IMR-90 (cell line): ENCODE measurements at regions not wholly inside any gene's neighbourhood (a gene's known extent, or its start where the extent isn't known, plus 50 kb on each side); places are given as distances from the start of the nearest gene placed in this dataset.
A peak's percentile ranks its signal among the peaks of the same experiment; 100 is the strongest.

ENCODE experiments used
- ATAC-seq: fragments of 200-7000 bp; cut with Tn5 transposase; 2 replicates; pipeline ENCODE4 v1.9.1; 2020; ENCODE audit warnings: low read depth, mild to moderate bottlenecking, moderate library complexity
- BruUV-seq: library from RNA; stranded (reverse); fragments of 400-500 nt; replicated peaks from 2 replicates; lab custom pipeline; 2021; lab: Mats Ljungman, UMichigan
- CTCF ChIA-PET: fragments of 300-600 bp; formaldehyde crosslinking; extraction: SDS; loops from one replicate; lab custom pipeline; 2021; ENCODE audit warnings: antibody characterized with exemption; lab: Yijun Ruan, JAX
- POLR2A ChIA-PET: fragments of 300-600 bp; sonication (Branson Sonifier 250); formaldehyde crosslinking; loops from one replicate; lab custom pipeline; 2022; ENCODE audit warnings: antibody characterized with exemption; ENCODE audit not compliant: unreplicated experiment; lab: Charles Lee
- DNase-seq: peaks from one replicate; pipeline ENCODE4 v3.0.0; 2013
- H2AFZ ChIP-seq: replicated peaks from 2 replicates; pipeline ENCODE3; 2013; ENCODE audit warnings: low read length, mild to moderate bottlenecking; ENCODE audit not compliant: poor library complexity
- H2AK5ac ChIP-seq: 2 replicates; pipeline ENCODE4 v1.6.1; 2013; ENCODE audit warnings: low read depth, low read length, inconsistent platforms
- H2AK9ac ChIP-seq: replicated peaks from 2 replicates; pipeline ENCODE3; 2013; ENCODE audit warnings: mild to moderate bottlenecking, low read depth, low read length, moderate library complexity; ENCODE audit not compliant: poor library complexity
- H2BK120ac ChIP-seq: 2 replicates; pipeline ENCODE4 v1.6.1; 2013; ENCODE audit warnings: low read depth, low read length, inconsistent platforms
- H2BK15ac ChIP-seq: 3 replicates; pipeline ENCODE4 v1.6.1; 2013; ENCODE audit warnings: low read depth, low read length, inconsistent platforms
- H2BK20ac ChIP-seq: 2 replicates; pipeline ENCODE4 v1.6.1; 2013; ENCODE audit warnings: low read depth, mild to moderate bottlenecking, inconsistent platforms, low read length, moderate library complexity
- H2BK5ac ChIP-seq: 2 replicates; pipeline ENCODE4 v1.6.1; 2013; ENCODE audit warnings: mild to moderate bottlenecking, low read depth, low read length, inconsistent platforms; ENCODE audit not compliant: poor library complexity, severe bottlenecking
- H3K14ac ChIP-seq: replicated peaks from 2 replicates; pipeline ENCODE4 v1.6.1; 2013; ENCODE audit warnings: low read depth, low read length, inconsistent platforms
- H3K18ac ChIP-seq: 2 replicates; pipeline ENCODE4 v1.6.1; 2013; ENCODE audit warnings: low read depth, low read length, control low read depth
- H3K23ac ChIP-seq: 2 replicates; pipeline ENCODE4 v1.6.1; 2013; ENCODE audit warnings: low read depth, low read length, inconsistent platforms
- H3K27ac ChIP-seq: 2 replicates; pipeline ENCODE4 v1.5.1; 2013; ENCODE audit warnings: mild to moderate bottlenecking, control low read depth, low read length; ENCODE audit not compliant: insufficient read depth
- H3K27me3 ChIP-seq: 2 replicates; pipeline ENCODE4 v1.6.1; 2013; ENCODE audit warnings: low read length; ENCODE audit not compliant: control insufficient read depth, insufficient read depth
- H3K36me3 ChIP-seq: 2 replicates; pipeline ENCODE4 v1.6.1; 2013; ENCODE audit warnings: low read length, mixed read lengths; ENCODE audit not compliant: control insufficient read depth, insufficient read depth
- H3K4ac ChIP-seq: 2 replicates; pipeline ENCODE4 v1.6.1; 2013; ENCODE audit warnings: low read depth, low read length, inconsistent platforms
- H3K4me1 ChIP-seq: 2 replicates; pipeline ENCODE4 v1.6.1; 2013; ENCODE audit warnings: low read length, mixed read lengths; ENCODE audit not compliant: control insufficient read depth, insufficient read depth
- H3K4me2 ChIP-seq: 2 replicates; pipeline ENCODE4 v1.6.1; 2013; ENCODE audit warnings: low read depth, mild to moderate bottlenecking, control low read depth, low read length, moderate library complexity
- H3K4me3 ChIP-seq: 2 replicates; pipeline ENCODE4 v1.5.1; 2013; ENCODE audit warnings: low read depth, mild to moderate bottlenecking, control low read depth, low read length, moderate library complexity; ENCODE audit not compliant: insufficient read depth
- H3K56ac ChIP-seq: 2 replicates; pipeline ENCODE4 v1.6.1; 2013; ENCODE audit warnings: low read length, inconsistent platforms; ENCODE audit not compliant: insufficient read depth; ENCODE audit errors: extremely low read depth
- H3K79me1 ChIP-seq, 2 experiments: 2 replicates each; pipeline ENCODE4 v1.6.1; 2013; ENCODE audit warnings: low read length in 2 of 2, inconsistent platforms in 1 of 2, low read depth in 1 of 2
- H3K9ac ChIP-seq: 2 replicates; pipeline ENCODE4 v1.6.1; 2013; ENCODE audit warnings: low read depth, low read length, control low read depth
- H3K9me1 ChIP-seq: 2 replicates; pipeline ENCODE4 v1.6.1; 2013; ENCODE audit warnings: low read length, inconsistent platforms; ENCODE audit not compliant: insufficient read depth
- H3K9me3 ChIP-seq: 2 replicates; pipeline ENCODE4 v1.6.1; 2013; ENCODE audit warnings: low read length; ENCODE audit not compliant: control insufficient read depth, insufficient read depth
- H4K20me1 ChIP-seq: 2 replicates; pipeline ENCODE4 v1.6.1; 2013; ENCODE audit warnings: low read length, inconsistent platforms; ENCODE audit not compliant: insufficient read depth
- H4K5ac ChIP-seq: 2 replicates; pipeline ENCODE4 v1.6.1; 2013; ENCODE audit warnings: mild to moderate bottlenecking, low read depth, low read length, control low read depth
- H4K8ac ChIP-seq, 2 experiments: 2 replicates each; pipeline ENCODE4 v1.6.1; 2013; ENCODE audit warnings: low read depth in 2 of 2, low read length in 2 of 2, control low read depth in 1 of 2, inconsistent platforms in 1 of 2
- H4K91ac ChIP-seq: 2 replicates; pipeline ENCODE4 v1.6.1; 2013; ENCODE audit warnings: low read depth, low read length, inconsistent platforms; ENCODE audit not compliant: insufficient read depth
- CHD1 ChIP-seq: IDR thresholded peaks from 2 replicates; pipeline ENCODE4 v1.6.1; 2012; ENCODE audit warnings: low read depth, low read length, improper control_type of control experiment
- MAFK ChIP-seq: IDR thresholded peaks from 2 replicates; pipeline ENCODE4 v1.6.1; 2012; ENCODE audit warnings: low read depth, low read length, improper control_type of control experiment
- RCOR1 ChIP-seq: IDR thresholded peaks from 2 replicates; pipeline ENCODE4 v1.6.1; 2012; ENCODE audit warnings: mild to moderate bottlenecking, low read length, improper control_type of control experiment; ENCODE audit not compliant: insufficient replicate concordance
- WGBS, 2 experiments: methylation state at CpG; one replicate each; pipeline versions ENCODE4 v1.1.5 to v1.1.7; 2013; ENCODE audit warnings: missing lambda C conversion rate in 2 of 2; ENCODE audit not compliant: insufficient read length in 1 of 2; ENCODE audit errors: extremely low coverage in 2 of 2; 5-methylcytosine and 5-hydroxymethylcytosine counted together
- dilution Hi-C: fragments of 300-500 bp; cut with HindIII; formaldehyde crosslinking; loops from one replicate; pipeline ENCODE4 v1.14.3; 2018; ENCODE audit warnings: low sequenced_read_pairs; ENCODE audit not compliant: unreplicated experiment
- in situ Hi-C: fragments of 300-500 bp; cut with MboI; formaldehyde crosslinking; loops from 3 replicates; pipeline ENCODE4 v1.14.3; 2019; ENCODE audit warnings: low sequenced_read_pairs, inconsistent platforms, mixed read lengths
- intact Hi-C: fragments of 100-400 bp; cut with micrococcal nuclease; formaldehyde crosslinking; loops from 2 replicates; pipeline ENCODE4 v1.10.0; 2022

DNA sequence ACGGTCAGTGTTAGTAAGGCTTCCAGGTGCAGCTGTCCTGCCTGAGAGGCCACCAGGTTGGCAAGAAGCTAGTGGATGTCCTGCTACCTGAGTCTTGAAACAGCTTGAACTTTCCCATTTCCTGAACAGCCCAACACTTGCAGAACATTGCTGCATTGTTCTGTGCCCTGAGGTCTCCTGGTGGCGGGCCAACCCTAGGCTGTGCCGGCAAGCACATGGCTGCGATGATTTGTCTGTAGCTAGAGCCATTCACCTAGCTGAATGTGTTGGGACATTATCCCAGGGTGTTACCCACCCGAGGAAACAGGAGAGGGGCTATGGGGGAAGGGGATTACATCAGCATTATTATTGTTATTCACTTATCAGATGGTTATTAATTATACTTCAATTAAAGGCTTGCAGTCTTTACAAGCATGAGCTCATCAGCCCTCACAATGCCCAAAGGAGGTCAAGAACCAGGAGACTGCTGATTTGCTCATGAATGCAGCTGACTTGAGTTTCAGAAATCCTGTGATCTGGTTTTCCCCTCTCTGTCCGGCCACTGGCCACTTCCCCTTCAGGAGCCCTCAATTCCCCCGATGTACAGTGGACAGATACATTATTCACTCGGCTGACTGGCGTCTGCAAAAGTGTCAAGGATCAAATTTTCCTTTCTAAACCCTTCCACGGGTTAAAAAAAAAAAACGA lies 187.6 kb upstream of the TSC22D1 start:
- no peaks in the 10 kb centered on the region for H3K36me3 ChIP-seq
- no peaks in the 10 kb centered on the region for H3K9me3 ChIP-seq
- no peak overlapping the region; the same call in 1 of the 2 replicates for H2BK120ac ChIP-seq
- intact Hi-C loops = no loop called here
- peaks cover 10% of the 10 kb centered on the region for H3K4me1 ChIP-seq
- ATAC-seq (no peak), DNase-seq (no peak)
- no peak overlapping the region for H2BK20ac ChIP-seq
- H3K4me2 ChIP-seq = no peak overlapping the region
- no peak for TF ChIP-seq RCOR1
- TF ChIP-seq CHD1 = no peak
- TF ChIP-seq MAFK = no peak
- H3K4ac ChIP-seq = 0 out of 2 replicates have a peak overlapping the region, but pooled peaks have one; percentile 39
- no peak overlapping the region for H3K4me3 ChIP-seq
- no peak overlapping the region for H4K5ac ChIP-seq
- no peak overlapping the region for H4K91ac ChIP-seq
- no peaks in the 10 kb centered on the region for H4K20me1 ChIP-seq
- BruUV-seq = no TSS peak
- H3K27me3 ChIP-seq = no peaks in the 10 kb centered on the region
- H2BK15ac ChIP-seq = 0 out of 3 replicates have a peak overlapping the region, but pooled peaks have one; percentile 9
- no peak overlapping the region for H3K56ac ChIP-seq
- in situ Hi-C loops = no loop called here
- peaks cover 15% of the 10 kb centered on the region for H3K9me1 ChIP-seq
- H3K18ac ChIP-seq = no peak overlapping the region
- 100% methylated on average over 3 of the region's 11 CpGs; no CpG with 5 or more reads in 1 of the 2 experiments for WGBS, 2 experiments
- no peak overlapping the region for H3K27ac ChIP-seq
- H2AFZ ChIP-seq = peak overlapping the region; percentile 44
- H3K14ac ChIP-seq = no peak overlapping the region; the same call in 1 of the 2 replicates
- peak overlapping the region; percentile 25; the same call in 1 of the 2 replicates for H2AK5ac ChIP-seq
- no peak overlapping the region for H3K9ac ChIP-seq
- dilution Hi-C loops = no loop called here
- H3K79me1 ChIP-seq = no peaks in the 10 kb centered on the region
- H3K23ac ChIP-seq = no peak overlapping the region
- H4K8ac ChIP-seq = peak overlapping the region in 1 of 2 experiments; percentile 7; a peak in 1 of 4 replicates
- CTCF ChIA-PET = no interaction called here
- H2BK5ac ChIP-seq = no peak overlapping the region
- no peak overlapping the region for H2AK9ac ChIP-seq
- POLR2A ChIA-PET = no interaction called here
